ENCODE measurements at regions not wholly inside any gene's neighbourhood (a gene's known extent, or its start where the extent isn't known, plus 50 kb on each side); places are given as distances from the start of the nearest gene placed in this dataset.

- TF ChIP-seq, protein P1, sequence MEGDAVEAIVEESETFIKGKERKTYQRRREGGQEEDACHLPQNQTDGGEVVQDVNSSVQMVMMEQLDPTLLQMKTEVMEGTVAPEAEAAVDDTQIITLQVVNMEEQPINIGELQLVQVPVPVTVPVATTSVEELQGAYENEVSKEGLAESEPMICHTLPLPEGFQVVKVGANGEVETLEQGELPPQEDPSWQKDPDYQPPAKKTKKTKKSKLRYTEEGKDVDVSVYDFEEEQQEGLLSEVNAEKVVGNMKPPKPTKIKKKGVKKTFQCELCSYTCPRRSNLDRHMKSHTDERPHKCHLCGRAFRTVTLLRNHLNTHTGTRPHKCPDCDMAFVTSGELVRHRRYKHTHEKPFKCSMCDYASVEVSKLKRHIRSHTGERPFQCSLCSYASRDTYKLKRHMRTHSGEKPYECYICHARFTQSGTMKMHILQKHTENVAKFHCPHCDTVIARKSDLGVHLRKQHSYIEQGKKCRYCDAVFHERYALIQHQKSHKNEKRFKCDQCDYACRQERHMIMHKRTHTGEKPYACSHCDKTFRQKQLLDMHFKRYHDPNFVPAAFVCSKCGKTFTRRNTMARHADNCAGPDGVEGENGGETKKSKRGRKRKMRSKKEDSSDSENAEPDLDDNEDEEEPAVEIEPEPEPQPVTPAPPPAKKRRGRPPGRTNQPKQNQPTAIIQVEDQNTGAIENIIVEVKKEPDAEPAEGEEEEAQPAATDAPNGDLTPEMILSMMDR (IDR thresholded peaks at IDR 0.05; ENCODE audit: control insufficient read depth, extremely low read depth, insufficient read depth), result no peak
- no peak for DNase-seq (ENCODE audit: low read depth)
- no peak overlapping the region for H3K4me3 ChIP-seq (ENCODE audit: low read depth, low read length)
Observed at GRCh38 chr11:133740963-133741362, 104.3 kb downstream of the SPATA19 start.

GRCh38 chr11:133739481-133739880 is 105.8 kb downstream of the SPATA19 start:
- no peak overlapping the region for H3K4me3 ChIP-seq (ENCODE audit: low read depth, low read length)
- TF ChIP-seq, protein P1 (IDR thresholded peaks at IDR 0.05; ENCODE audit: control insufficient read depth, extremely low read depth, insufficient read depth), result no peak
- DNase-seq (ENCODE audit: low read depth), result no peak

DNA sequence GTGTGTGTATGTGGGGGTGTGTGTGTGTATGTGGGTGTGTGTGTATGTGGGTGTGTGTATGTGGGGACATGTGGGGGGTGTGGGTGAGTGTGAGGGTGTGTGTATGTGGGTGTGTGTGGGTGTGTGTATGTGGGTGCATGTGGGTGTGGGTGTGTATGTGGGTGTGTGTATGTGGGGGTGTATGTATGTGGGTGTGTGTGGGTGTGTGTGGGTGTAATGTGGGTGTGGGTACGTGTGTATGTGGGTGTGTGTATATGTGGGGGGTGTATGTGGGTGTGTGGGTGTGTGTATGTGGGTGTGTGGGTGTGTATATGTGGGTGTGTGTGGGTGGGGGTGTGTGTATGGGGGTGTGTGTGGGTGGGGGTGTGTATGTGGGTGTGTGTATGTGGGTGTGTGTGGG is 106.7 kb downstream of the SPATA19 start:
- no peak for DNase-seq (ENCODE audit: low read depth)
- H3K4me3 ChIP-seq (ENCODE audit: low read depth, low read length), result no peak overlapping the region
- TF ChIP-seq, protein P1 (IDR thresholded peaks at IDR 0.05; ENCODE audit: control insufficient read depth, extremely low read depth, insufficient read depth), result no peak

DNA sequence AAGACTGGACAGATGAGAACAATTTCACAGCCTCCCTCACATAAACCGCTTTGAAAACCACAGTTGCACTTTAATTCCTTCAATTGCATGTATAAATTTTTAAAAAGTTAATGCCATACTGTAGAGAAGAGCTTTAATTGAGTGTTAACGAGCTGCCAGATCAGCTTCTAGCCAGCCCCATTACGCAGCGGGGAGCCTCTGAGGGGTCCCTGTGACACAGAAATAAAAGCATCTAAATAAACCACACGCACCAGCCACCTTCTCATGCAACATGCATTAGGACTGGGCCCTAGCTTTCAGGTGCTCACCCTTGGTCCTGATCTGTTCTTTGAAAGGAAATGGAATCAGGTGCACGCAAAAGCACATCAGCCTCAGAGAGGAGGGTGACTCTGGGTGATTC is 111.7 kb downstream of the SPATA19 start:
- DNase-seq (ENCODE audit: low read depth), result no peak
- no peak overlapping the region for H3K4me3 ChIP-seq (ENCODE audit: low read depth, low read length)
- TF ChIP-seq, protein P1 (IDR thresholded peaks at IDR 0.05; ENCODE audit: control insufficient read depth, extremely low read depth, insufficient read depth), result no peak

- DNase-seq (ENCODE audit: low read depth), result no peak
- TF ChIP-seq, protein P1 (IDR thresholded peaks at IDR 0.05; ENCODE audit: control insufficient read depth, extremely low read depth, insufficient read depth), result 0 out of 2 replicates have a peak, but pooled peaks have one; percentile 25
- H3K4me3 ChIP-seq (ENCODE audit: low read depth, low read length), result no peak overlapping the region
Observed at GRCh38 chr11:133732109-133732674, 113.1 kb downstream of the SPATA19 start.

- no peak overlapping the region for H3K4me3 ChIP-seq (ENCODE audit: low read depth, low read length)
- no peak for DNase-seq (ENCODE audit: low read depth)
- TF ChIP-seq, protein P1 (IDR thresholded peaks at IDR 0.05; ENCODE audit: control insufficient read depth, extremely low read depth, insufficient read depth), result no peak
Observed at GRCh38 chr11:133727774-133728173, 117.5 kb downstream of the SPATA19 start.

DNA sequence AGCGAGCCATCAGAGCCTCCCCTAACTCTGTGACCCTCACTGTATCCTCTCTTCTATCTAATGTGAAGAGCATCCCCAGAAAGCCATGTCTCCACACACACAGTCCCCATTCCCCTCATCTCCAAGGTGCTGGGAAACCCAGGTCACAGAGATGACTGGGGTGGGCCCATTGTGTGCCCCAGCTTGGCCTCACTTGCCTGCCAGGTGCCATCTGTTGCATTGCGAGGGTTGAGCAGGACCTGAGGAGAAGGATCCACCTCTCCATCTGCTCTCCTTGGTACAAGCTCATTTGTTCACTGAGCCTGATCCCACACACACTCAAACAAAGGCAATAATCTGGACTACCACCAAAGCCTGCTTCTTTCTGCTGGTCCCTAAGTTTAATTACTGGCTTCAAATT is 118.8 kb downstream of the SPATA19 start:
- no peak for DNase-seq (ENCODE audit: low read depth)
- H3K4me3 ChIP-seq (ENCODE audit: low read depth, low read length), result no peak overlapping the region
- TF ChIP-seq, protein P1 (IDR thresholded peaks at IDR 0.05; ENCODE audit: control insufficient read depth, extremely low read depth, insufficient read depth), result no peak

Measured in LNCaP clone FGC (cell line).